AG09309 (cell line): ENCODE measurements at regions not wholly inside any gene's neighbourhood (a gene's known extent, or its start where the extent isn't known, plus 50 kb on each side); places are given as distances from the start of the nearest gene placed in this dataset.
A peak's percentile ranks its signal among the peaks of the same experiment; 100 is the strongest.

Source experiments
- DNase-seq: peaks from one replicate; pipeline ENCODE4 v3.0.0-alpha.2; 2010; ENCODE audit warnings: low read depth
- H3K4me3 ChIP-seq: 2 replicates; pipeline ENCODE4 v1.5.1; 2011; ENCODE audit warnings: mild to moderate bottlenecking, low read depth, low read length, moderate library complexity; ENCODE audit not compliant: control insufficient read depth
- TF ChIP-seq, protein P1 (sequence below): IDR thresholded peaks from 2 replicates; pipeline ENCODE4 v1.5.1; 2011; ENCODE audit warnings: mild to moderate bottlenecking, low read depth, low read length, inconsistent platforms; ENCODE audit not compliant: insufficient read depth, control insufficient read depth; ENCODE audit errors: missing control alignments

DNA sequence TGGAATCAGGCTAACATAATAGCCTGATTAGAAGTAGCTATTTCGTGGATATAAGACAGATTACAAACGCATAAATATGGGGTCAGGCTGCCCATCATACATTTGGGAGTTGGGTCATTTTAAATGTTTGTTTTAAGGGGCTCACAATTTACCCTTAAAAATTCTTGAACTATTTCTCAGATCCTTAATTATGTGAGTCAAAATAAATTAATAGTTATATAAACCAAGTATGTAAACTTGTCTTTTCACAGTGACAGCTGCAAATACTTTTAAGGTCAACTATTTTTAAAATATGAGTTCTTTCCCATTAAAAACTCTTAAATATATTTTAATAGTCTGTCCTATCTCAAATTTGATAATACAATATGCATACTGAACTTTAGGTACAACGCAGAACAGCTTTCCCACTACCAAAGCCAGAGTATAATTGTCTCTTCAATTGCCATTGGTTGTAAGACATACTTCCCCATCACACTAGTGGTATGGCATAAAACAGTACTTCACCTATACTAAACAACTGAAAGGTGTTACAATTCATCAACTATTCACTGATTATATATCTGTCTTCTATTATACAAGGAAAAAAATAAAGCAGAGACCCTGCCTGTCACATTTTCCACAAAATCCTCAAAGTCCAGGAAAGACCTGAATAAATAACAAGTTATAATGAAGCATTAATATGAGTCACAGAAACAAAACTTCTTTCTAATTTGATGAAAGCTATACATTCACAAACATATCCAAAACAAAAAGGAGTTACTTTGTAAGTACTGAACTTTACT is 80.8 kb upstream of the COL21A1 start:
- H3K4me3 ChIP-seq = no peak overlapping the region
- TF ChIP-seq, protein P1, sequence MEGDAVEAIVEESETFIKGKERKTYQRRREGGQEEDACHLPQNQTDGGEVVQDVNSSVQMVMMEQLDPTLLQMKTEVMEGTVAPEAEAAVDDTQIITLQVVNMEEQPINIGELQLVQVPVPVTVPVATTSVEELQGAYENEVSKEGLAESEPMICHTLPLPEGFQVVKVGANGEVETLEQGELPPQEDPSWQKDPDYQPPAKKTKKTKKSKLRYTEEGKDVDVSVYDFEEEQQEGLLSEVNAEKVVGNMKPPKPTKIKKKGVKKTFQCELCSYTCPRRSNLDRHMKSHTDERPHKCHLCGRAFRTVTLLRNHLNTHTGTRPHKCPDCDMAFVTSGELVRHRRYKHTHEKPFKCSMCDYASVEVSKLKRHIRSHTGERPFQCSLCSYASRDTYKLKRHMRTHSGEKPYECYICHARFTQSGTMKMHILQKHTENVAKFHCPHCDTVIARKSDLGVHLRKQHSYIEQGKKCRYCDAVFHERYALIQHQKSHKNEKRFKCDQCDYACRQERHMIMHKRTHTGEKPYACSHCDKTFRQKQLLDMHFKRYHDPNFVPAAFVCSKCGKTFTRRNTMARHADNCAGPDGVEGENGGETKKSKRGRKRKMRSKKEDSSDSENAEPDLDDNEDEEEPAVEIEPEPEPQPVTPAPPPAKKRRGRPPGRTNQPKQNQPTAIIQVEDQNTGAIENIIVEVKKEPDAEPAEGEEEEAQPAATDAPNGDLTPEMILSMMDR = no peak
- DNase-seq = no peak

DNA sequence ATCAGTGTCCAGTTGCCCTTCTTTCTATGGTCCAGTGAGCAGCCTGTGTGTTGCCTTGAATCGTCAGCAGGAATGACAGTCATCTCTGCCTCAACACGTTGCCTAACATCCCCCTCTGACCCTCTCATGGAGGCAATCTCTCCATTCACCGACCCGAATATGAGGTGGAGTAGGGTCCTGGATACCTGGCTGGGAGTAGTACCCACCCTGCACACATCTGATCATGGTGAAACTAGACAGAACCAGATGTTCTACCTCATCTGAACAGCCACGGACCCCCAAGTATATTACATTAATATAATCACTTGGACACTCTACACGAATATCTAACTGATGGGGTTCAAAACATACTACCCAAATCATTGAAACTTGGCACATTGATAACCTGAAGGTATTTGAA is 77.0 kb upstream of the COL21A1 start:
- no peak for DNase-seq
- no peak overlapping the region for H3K4me3 ChIP-seq
- TF ChIP-seq, protein P1 = no peak

DNA sequence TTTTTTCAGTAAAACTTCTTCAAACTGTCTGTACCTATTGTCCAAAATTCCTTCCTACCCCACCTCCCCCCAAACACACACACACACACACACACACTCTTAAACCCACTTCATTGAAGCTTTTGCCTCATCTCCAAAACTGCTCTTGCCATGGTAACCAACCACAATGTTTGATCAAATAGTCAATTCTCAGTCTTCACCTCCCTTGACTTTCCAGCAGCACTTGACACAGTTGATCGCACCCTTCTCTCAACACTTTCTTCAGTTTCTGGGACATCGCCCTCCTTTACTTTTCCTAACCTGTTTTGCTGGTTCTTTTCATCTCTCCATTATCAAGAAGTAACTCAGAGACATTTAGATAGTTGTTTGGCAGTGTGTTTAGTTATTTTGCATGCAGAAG is 71.5 kb upstream of the COL21A1 start:
- no peak for DNase-seq
- TF ChIP-seq, protein P1 = no peak
- no peak overlapping the region for H3K4me3 ChIP-seq

DNA sequence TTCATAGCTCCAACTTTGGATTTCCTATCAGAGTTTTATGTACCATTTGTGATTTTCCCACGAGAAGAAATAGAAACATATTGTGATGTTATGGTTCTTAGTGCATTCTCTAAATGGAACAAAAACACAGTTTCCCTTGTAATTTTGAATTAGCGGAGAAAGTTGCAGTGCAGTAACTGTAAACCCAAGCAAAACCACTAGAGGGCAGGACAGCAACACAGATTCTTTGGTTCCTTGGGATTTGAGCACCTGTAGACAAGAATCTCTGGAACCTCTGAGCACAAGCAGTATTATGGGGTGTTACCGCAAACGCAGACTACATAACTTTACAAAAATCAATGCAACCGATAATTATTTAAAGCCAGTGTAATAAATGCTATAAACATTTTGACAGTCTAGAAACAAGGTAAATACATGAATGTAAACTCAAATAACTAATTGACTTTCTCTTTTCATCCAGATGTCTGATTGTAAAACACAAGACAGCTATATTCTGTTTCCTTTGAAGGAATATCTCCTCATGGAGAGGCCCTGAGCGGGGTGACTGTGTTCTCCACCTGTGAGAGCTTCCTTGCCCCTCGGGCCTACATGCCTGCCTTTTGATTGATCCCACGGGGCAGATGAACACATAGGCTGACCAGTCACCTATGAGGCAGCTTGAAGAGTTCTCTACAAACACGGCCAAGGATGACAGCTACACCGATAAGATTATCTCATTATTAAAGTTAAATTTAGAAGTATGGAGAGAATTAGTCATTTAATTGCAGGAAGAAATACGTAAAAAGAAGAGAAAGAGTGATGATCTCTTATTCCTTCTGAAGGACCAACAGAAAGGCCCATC is 67.5 kb upstream of the COL21A1 start:
- DNase-seq = no peak
- no peak overlapping the region for H3K4me3 ChIP-seq
- TF ChIP-seq, protein P1 = peak; percentile 87

DNA sequence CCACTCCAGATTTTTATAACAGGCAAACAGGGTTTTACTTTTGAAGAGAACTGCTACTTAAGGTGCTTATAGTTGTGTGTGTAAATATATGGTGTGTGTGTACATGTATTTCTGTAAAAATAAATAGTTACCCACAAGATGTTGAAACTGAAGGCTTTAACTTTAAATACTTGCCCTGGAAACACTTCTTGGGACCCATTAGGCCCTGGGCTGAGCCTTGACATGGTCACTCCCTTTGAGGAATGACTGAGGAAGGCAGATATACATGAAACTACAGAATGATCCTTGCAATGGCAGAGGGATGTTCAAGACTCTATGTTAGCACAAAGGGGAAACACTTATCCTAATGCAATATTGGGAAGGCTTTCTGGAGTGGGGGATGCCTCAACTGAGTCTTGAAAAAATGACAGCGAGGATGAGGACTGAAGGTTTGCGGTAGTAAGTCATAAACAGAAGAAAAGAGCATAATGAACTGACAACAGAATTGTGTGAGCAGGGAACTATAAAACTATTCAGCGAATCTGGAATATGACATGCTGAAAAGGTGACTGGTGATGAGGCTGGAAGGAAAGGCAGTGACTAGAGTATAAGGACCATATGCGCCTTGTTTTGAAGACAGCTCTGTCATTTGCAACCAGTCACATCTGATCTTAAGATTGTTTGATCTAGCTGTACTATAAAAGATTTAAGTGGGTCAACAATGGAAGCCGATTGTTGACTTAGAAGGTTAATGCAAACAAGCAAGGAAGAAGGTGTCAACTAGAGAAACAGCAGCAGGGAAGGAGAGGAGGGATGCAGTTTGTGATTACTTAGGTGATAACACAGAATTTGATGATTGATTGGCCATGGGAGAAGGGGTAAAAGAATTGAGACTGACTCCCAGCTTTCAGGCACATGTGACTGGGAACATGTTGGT is 64.4 kb upstream of the COL21A1 start:
- no peak overlapping the region for H3K4me3 ChIP-seq
- DNase-seq = no peak
- TF ChIP-seq, protein P1 = no peak

DNA sequence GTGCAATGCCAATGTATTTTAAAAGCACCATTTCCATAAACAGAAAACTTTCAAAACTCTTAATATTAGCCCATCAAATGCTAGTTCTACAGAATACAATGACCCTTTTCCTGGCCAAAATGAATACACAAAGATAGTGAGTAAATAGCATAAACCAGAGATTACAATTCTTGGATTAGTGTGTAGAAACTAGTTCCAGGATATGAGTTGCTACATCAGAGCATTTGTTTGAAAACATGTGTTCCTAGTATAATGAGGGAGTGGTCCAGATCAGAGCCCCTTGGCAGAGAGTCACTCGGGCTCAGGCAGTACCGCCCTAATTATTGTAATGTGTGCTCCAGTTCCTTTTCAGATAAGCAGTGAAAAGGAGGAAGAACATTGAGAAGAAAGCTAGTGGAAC is 63.7 kb upstream of the COL21A1 start:
- H3K4me3 ChIP-seq = no peak overlapping the region
- TF ChIP-seq, protein P1 = no peak
- DNase-seq = no peak
